Type B pancreatic cell (in vitro differentiated cells): ENCODE measurements at regions not wholly inside any gene's neighbourhood (a gene's known extent, or its start where the extent isn't known, plus 50 kb on each side); places are given as distances from the start of the nearest gene placed in this dataset.
"Not testable (repeated sequence)": the region's sequence is repeated elsewhere in the genome, so short reads cannot be mapped to it uniquely, and the experiment has no call there.

Source experiments
- DNase-seq: peaks from one replicate; pipeline ENCODE4 v3.0.0; 2021; ENCODE audit warnings: mixed read lengths; ENCODE audit not compliant: unreplicated experiment; ENCODE audit errors: extremely low spot score
- H3K27ac Mint-ChIP-seq: 2 replicates; pipeline ENCODE4 v1.8.0; 2021; ENCODE audit warnings: mild to moderate bottlenecking, mixed read lengths
- H3K27me3 Mint-ChIP-seq: 2 replicates; pipeline ENCODE4 v1.8.0; 2021; ENCODE audit warnings: mixed read lengths
- H3K36me3 Mint-ChIP-seq: 2 replicates; pipeline ENCODE4 v1.8.0; 2021; ENCODE audit warnings: mixed read lengths
- H3K4me1 Mint-ChIP-seq: one replicate; pipeline ENCODE4 v1.8.0; 2021; ENCODE audit warnings: mixed read lengths; ENCODE audit not compliant: unreplicated experiment
- H3K4me3 Mint-ChIP-seq: 2 replicates; pipeline ENCODE4 v1.8.0; 2021; ENCODE audit warnings: mild to moderate bottlenecking, mixed read lengths
- H3K9me3 Mint-ChIP-seq: 2 replicates; pipeline ENCODE4 v1.8.0; 2021; ENCODE audit warnings: mixed read lengths
- TF ChIP-seq, protein P1 (sequence below): fragments of 200-600 bp; sonication (generic); conservative IDR thresholded peaks from 2 replicates; pipeline ENCODE4 v1.5.0; 2021; ENCODE audit warnings: antibody characterized with exemption, mild to moderate bottlenecking

DNA sequence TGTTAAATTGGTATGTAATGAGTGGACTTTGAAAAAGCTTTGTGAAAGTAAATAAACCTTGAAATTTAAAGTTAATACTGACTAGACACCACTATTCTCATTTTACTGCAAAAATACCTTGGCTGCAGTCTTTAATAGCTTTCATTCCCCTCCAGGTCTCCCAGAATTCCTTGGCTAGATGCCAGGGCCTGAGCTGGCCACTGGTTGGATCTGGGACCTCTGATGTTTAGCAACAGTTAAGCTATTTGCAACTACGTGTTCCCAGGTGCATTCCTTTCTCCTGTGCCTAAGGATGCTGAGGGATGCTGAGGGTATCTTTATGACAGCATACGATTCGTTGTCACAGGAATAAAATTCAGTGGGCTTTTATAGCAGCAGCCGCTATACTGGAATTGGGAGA lies 938.7 kb downstream of the TTLL7 start:
- Mint-ChIP-seq H3K27ac (no peak overlapping the region), H3K9me3 (peaks cover 10% of the 10 kb centered on the region), H3K4me1 (peaks cover 11% of the 10 kb centered on the region), H3K36me3 (no peaks in the 10 kb centered on the region), H3K4me3 (no peak overlapping the region), H3K27me3 (no peaks in the 10 kb centered on the region)
- DNase-seq: no peak
- TF ChIP-seq, protein P1, sequence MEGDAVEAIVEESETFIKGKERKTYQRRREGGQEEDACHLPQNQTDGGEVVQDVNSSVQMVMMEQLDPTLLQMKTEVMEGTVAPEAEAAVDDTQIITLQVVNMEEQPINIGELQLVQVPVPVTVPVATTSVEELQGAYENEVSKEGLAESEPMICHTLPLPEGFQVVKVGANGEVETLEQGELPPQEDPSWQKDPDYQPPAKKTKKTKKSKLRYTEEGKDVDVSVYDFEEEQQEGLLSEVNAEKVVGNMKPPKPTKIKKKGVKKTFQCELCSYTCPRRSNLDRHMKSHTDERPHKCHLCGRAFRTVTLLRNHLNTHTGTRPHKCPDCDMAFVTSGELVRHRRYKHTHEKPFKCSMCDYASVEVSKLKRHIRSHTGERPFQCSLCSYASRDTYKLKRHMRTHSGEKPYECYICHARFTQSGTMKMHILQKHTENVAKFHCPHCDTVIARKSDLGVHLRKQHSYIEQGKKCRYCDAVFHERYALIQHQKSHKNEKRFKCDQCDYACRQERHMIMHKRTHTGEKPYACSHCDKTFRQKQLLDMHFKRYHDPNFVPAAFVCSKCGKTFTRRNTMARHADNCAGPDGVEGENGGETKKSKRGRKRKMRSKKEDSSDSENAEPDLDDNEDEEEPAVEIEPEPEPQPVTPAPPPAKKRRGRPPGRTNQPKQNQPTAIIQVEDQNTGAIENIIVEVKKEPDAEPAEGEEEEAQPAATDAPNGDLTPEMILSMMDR: no peak

DNA sequence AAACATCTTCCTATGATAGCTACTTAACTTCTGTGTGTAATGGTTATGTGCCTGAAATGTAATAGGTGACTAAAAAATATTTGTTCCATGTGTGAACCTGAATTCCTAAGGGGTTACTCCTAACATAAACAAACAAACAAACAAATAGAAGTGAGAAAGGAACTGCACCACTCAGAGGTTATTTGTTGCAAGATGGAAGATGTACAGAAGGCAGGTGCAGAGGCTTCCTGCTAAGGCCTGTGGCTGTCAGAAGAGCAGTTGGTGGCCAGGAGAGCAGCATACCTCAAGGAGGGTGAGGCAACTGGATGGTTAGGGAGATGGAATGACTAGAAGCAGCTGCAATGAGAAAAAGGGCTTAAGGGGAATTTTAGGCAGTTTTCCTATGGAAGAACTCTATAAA lies 940.6 kb downstream of the TTLL7 start:
- Mint-ChIP-seq H3K4me3 (no peak overlapping the region), H3K4me1 (peaks cover 18% of the 10 kb centered on the region), H3K9me3 (peaks cover 10% of the 10 kb centered on the region), H3K36me3 (no peaks in the 10 kb centered on the region), H3K27me3 (no peaks in the 10 kb centered on the region), H3K27ac (no peak overlapping the region)
- DNase-seq: no peak
- TF ChIP-seq, protein P1: no peak

DNA sequence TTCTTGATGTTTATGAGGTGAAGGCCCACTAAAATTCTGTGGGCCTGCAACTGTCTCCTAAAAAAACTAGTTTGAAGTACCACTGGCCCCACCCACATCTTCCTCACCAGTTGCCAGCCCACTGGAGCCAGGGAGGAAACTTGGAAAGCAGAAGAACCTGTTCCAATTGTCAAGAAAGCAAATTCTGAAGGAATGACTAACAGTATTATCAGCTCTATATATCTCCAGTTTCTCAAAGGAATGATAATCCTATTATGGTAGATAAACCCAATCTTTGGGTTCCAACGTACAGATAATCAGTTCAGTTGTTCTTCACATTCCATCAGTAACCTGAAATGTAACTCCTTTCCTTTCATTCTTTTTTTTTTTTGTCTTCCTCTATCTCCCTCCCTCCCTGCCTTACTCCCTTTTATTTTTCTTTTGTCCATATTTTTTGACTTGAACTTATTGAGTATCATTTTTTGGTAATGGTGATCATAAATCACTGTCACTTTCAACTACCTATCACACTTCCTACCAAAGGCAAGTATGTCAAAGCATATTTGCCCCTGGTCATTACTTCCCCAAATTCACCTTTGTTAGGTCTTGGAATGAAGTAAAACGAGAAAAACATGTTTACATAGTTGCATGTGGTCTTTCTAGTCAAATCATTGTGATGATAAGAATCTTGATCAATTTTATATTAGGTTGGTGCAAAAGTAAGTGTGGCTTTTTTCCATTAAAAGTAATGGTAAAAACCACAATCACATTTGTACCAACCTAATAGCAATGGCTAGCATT lies 943.4 kb downstream of the TTLL7 start:
- TF ChIP-seq, protein P1: no peak
- peaks cover 18% of the 10 kb centered on the region for H3K4me1 Mint-ChIP-seq
- peaks cover 6% of the 10 kb centered on the region for H3K36me3 Mint-ChIP-seq
- H3K4me3 Mint-ChIP-seq: peak overlapping the region; percentile 59
- peaks cover 18% of the 10 kb centered on the region for H3K9me3 Mint-ChIP-seq
- no peaks in the 10 kb centered on the region for H3K27me3 Mint-ChIP-seq
- no peak for DNase-seq
- H3K27ac Mint-ChIP-seq: peak overlapping the region; percentile 86

DNA sequence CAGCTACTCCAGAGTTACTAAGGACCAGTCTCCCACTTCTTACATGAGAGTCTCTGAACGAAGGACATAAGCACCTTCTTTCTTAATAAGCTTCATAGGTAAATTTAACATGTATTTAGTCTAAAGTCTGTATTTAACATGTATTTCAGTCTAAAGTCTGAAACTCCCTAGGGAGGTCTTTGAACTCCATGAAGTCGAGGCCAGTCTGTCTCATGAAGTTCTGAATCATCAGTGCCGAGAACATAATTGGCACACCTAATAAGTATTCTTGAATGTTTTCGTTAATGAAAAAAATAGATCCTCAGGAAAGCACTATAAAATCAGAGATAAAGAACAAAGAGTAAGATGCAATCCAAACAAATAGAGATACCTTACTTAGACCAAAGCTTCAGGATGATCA lies 945.5 kb downstream of the TTLL7 start:
- H3K4me3 Mint-ChIP-seq: no peak overlapping the region
- H3K27me3 Mint-ChIP-seq: no peaks in the 10 kb centered on the region
- peaks cover 18% of the 10 kb centered on the region for H3K9me3 Mint-ChIP-seq
- H3K4me1 Mint-ChIP-seq: peaks cover 11% of the 10 kb centered on the region
- DNase-seq: no peak
- H3K27ac Mint-ChIP-seq: peak overlapping the region; percentile 8
- TF ChIP-seq, protein P1: no peak
- H3K36me3 Mint-ChIP-seq: peaks cover 6% of the 10 kb centered on the region

DNA sequence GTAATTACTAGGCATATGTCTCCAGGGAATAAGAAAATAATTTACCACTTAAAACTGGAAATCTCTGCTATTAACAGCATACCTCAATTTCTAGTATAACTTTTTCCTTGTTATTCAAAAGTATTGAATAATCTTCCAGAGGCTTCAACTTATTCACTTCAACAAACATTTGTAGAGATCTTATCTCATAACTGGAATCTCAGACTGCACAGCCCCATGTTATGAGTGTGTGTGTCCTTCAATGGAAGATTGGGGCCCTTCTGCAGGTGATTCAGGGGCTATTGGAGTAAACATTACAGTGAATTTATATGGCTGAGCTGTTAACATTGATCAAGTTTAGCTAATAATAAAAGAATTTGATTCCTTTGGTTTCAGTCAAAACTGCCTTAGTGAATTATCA lies 946.1 kb downstream of the TTLL7 start:
- TF ChIP-seq, protein P1: no peak
- Mint-ChIP-seq H3K4me3 (no peak overlapping the region), H3K4me1 (peaks cover 8% of the 10 kb centered on the region), H3K9me3 (peaks cover 18% of the 10 kb centered on the region), H3K36me3 (peaks cover 6% of the 10 kb centered on the region), H3K27ac (no peak overlapping the region), H3K27me3 (no peaks in the 10 kb centered on the region)
- no peak for DNase-seq

DNA sequence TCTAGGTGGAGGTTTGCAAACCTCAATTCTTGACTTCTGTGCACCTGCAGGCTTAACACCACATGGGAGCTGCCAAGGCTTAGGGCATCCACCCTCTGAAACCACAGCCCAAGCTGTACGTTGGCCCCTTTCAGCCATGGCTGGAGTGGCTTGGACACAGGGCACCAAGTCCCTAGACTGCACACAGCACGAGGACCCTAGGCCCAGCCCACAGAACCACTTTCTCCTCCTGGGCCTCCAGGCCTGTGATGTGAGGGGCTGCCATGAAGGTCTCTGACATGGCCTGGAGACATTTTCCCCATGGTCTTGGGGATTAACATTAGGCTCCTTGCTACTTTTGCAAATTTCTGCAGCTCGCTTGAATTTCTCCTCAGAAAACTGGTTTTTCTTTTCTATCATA lies 947.9 kb downstream of the TTLL7 start:
- not testable (repeated sequence) for DNase-seq, H3K27ac Mint-ChIP-seq, H3K27me3 Mint-ChIP-seq, H3K4me1 Mint-ChIP-seq, H3K36me3 Mint-ChIP-seq, H3K4me3 Mint-ChIP-seq
- H3K9me3 Mint-ChIP-seq: peaks cover 18% of the 10 kb centered on the region
